Activated effector memory CD4-positive, alpha-beta T cell treated with anti-CD3 and anti-CD28 coated beads, Interleukin-2, amount 50 U/mL, for 16 hours (primary cell): ENCODE measurements at regions not wholly inside any gene's neighbourhood (a gene's known extent, or its start where the extent isn't known, plus 50 kb on each side); places are given as distances from the start of the nearest gene placed in this dataset.

Experiments used
- DNase-seq: peaks from one replicate; pipeline ENCODE4 v3.0.0-alpha.2; 2020

- DNase-seq = no peak
These were observed 213.1 kb upstream of the SYNDIG1 start for GRCh38 chr20:24256307-24256706.

DNA sequence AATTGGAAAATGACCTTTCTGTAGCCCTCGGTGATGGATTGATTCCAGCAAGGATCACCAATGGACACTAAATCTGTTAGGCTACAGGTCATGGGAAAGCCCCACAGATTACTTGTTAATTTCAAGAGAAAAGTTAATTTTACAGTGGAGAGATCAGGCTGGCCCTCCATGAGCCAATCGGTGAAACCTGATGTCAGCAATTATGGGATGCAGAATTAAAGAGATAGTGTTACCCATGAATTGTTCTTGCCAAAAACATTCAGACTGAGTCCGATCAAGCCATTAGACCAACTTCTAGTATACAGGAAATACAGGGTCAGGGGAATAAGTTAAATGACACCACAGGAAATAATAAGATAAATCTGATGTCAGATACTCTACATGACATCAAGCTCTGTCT, 214.9 kb upstream of the SYNDIG1 start:
- DNase-seq = no peak

- DNase-seq = no peak
These were observed 216.1 kb upstream of the SYNDIG1 start for GRCh38 chr20:24253321-24253720.

DNA sequence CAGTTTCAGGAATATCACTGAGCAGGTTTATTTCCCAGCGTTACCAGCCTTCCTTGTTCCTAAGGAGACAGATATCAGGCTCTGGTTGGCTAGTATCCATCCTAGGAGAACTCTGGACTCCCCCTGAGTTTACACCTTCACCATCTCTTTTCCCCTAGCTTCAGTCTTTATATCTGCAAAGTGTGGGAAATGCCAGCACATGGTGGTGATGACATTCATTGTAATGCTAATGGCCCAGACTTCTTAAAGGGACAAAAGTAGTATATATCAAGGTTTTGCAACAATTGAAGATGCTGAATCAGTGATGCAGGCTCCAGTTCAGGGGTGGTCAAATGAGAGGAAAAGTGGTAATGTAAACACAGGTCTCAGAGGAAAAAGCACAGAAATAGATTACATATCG, 224.3 kb upstream of the SYNDIG1 start:
- DNase-seq = no peak

GRCh38 chr20:24242763-24243162, 226.7 kb upstream of the SYNDIG1 start:
- no peak for DNase-seq

GRCh38 chr20:24241466-24241865, 228.0 kb upstream of the SYNDIG1 start:
- no peak for DNase-seq

GRCh38 chr20:24236963-24237362, 232.5 kb upstream of the SYNDIG1 start:
- no peak for DNase-seq

DNA sequence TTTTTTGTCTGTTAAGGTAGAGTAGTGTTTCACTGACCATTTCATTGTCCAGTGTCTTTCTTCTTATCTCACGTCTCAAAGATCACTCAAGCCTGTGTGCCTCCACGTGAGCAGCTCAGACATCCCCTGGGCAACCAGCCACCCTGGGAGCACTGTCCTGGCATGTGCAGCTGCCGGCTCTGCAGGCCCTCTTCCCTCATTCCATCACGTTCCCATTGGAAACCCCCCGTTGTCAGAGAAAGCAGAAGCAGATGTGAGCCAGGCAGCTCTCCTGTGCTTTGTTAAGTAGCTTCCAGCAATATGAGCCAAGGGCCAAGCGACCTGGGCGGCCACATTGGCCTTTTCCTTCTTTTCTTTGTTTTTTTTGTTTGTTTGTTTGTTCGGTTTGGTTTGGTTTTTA, 233.2 kb upstream of the SYNDIG1 start:
- no peak for DNase-seq

DNA sequence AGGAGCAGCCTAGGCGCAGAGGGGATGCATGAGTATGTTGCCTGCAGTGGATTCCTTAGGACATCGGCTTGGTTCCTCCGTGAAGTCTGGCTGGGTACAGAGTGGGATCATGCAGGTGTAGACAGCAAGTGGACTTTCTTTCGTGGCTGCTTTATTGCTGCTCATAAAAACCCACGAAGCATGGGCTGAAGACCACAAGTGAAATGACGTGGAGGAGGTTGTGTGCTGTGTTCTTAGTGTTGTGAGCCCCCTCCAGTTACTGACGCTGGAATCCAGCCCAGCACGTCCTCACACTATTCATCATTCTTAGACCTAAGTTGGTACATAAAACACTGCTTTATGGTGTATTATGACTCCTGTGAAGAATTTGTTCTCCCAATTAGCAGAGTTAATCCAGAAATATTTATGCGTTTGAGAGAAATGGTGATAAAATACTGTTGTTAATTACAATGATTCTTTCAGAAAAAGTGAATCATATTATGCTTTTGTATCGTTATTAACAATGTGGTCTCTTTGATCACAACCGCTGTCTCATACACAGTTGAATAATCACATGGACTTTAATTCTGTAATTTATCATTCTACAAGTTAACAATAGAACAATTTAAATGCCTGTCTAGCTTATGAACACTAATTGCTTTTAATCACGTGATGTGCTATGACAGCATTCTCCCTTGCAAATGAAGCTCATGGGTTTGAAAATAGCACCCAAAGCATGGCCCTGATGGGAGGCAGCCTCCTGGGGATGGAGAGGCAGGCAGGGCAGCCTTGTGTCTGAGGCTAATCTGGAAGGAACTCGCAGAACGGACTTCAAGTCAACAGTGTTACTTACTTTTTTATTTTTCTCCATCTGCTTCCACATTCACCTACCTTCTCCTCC, 233.9 kb upstream of the SYNDIG1 start:
- DNase-seq = no peak

DNA sequence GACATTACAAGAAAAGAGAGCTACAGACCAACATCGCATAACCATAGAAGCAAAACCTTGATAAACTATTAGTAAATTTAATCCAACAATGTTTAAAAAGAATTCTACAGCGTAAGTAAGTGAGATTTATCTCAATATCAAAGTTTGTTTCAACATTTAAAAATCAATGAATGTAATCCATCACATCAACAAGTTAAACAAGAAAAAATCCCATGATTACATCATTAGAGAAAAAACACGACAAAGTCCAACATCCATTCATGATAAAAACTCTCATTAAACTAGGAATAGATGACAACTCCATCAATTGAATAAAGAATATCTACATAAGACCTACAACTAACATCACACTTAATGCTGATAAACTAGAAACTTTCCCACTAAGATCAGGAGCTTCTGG, 239.0 kb upstream of the GGTLC1 start:
- no peak for DNase-seq

DNA sequence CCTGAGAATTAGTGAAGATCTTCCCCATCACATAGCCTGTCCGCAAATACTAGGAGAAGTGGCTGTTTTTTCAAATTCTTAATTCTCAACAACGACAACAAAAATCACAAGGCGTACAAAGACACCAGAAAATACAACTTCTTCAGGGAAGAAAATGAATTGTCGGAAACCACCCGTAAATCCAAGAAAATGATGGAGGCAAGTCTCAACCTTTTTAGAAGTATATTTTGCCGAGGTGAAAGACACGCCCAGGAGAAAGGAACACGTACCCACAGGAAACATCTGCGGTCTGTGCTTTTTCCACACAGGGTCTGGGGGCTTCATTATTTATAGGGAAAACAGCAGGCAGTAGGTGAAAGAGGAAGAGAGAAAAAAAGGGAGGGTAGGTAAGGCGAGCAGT, 223.9 kb upstream of the GGTLC1 start:
- no peak for DNase-seq

- DNase-seq = no peak
These were observed 223.4 kb upstream of the GGTLC1 start for GRCh38 chr20:24211972-24212371.

DNA sequence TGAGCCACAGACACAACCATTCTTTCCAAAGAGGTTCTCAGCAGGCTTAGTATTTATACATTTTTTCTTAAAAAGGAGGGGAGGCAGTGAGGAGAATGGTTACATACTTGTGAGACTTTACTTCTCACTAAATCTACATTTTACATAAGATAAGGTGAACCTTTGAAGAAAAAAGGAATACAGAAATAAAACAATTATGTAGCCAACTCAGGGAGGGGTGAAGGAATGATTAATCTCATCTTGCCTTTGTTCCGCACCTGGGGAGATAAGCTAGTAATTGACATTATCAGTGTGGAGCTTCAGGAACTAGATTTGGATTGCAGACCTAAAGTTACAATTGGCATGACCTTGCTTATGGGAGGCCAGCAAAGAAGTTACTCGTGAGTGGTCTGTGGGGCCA, 221.8 kb upstream of the GGTLC1 start:
- DNase-seq = no peak

DNA sequence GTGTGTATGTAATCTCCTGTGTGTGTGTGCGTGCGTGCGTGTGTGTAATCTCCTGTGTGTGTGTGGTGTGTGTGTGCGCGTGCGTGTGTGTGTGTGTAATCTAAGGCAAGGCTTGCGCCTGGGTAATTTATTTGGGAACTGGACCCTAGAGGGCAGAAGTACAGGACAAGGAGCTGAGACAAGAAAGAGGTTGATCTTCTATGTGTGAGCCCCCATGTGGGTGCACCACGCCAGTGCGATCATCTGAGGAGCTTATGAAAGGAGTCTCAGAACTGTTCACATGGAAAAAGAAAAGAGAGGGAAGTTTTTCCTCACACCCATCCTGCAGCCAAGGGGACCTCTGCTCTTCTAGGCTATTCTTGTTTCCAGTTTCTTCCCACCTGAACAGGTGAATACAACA, 220.1 kb upstream of the GGTLC1 start:
- no peak for DNase-seq

DNA sequence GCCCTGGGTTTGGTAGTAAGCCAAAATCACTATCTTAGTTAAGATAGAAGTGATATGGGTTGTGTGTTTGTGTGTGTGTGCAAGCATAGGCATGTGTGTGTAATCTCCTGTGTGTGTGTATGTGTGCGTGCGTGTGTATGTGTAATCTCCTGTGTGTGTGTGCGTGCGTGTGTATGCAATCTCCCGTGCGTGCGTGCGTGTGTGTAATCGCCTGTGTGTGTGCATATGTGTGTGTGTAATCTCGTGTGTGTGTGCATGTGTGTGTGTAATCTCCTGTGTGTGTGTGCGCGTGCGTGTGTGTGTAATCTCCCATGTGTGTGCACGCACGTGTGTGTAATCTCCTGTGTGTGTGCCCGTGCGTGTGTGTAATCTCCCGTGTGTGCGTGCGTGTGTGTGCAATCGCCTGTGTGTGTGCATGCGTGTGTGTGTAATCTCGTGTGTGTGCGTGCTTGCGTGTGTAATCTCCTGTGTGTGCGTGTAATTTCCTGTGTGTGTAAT, 219.3 kb upstream of the GGTLC1 start:
- no peak for DNase-seq

DNA sequence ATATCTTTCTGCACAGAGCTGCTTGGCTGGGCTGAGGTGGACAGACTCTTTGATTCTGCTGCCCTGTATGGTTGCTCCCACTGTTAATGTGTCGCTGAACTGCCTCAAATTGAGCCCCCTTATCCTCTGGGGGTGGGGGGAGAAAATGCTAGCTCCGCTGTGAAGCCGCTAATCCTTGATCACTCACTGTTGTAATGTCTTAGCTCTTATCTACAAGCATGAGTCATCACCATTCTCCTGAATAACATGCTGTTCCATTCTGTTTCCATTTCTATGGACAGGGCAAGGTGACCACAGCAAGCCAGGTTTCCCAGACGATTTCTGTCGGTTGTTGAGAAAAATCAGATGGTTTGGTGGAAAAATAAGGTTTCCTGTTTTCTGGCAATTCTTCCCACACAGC, 218.4 kb upstream of the GGTLC1 start:
- no peak for DNase-seq

DNA sequence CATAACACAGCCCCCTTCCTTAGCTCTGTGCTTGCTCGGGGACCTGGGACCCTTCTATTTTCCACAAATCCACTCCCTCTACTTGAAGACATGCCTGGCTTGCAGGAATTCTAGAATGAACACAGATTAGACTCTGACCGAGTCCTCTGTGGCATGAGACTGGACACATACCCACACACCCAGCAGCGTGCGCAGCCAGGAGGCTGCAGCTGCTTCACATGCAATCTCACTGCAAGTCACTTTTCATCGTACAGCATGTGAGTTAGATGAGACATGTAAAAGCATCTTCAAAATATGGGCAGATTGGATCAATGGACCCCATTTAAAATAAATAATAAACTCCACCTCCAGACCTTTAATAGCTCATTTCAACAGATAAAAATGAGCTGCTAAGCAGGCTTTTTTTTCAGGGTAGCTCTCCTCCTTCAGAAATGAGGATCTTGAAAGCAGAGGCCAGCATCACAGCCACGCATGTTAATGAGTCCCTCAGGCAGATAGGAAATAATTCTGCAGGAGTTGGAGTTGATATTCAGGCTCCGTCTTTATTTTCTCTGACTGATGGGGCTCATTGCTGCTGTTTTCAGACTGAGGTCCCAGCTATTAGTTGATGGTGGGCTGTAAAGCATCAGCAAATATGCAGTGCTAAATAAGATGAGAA, 215.1 kb upstream of the GGTLC1 start:
- DNase-seq = no peak

GRCh38 chr20:24199501-24199900, 210.9 kb upstream of the GGTLC1 start:
- no peak for DNase-seq

DNA sequence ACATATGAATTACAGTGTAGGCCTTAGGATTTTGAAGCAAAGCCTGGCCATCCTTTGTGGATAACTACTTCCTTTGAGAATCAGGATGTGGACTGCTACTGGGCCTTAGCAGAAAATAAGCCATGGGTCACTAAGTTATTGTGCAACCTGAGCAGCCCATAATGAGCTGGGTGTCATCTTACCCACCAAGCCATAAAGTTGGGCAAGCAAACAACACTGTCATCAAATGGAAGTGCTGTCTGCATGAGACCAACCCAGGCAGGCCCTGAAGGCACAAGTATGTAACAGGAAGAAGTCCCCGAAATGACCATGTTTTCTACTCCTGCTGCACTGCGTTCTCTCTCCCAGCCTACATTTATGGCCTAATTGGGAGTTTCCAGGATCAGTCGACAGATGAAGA, 205.6 kb upstream of the GGTLC1 start:
- no peak for DNase-seq

DNA sequence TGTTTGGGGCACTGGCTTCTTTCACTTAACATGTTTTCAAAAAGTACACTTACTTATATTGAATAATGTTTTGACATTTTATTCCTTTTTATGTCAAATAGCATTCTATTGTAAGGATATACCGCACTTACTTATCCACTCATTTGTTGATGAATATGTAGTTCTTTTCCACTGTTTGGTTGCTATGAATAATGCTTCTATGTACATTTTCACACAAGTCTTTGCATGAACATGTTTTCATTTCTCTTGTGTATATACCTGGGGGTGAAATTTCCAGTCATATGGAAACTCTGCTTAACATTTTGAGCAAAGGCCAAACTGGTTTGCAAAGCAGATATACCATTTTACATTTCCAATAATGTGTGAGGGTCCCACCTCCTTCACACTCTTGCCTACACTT, 202.3 kb upstream of the GGTLC1 start:
- no peak for DNase-seq

GRCh38 chr20:24185791-24186190, 197.2 kb upstream of the GGTLC1 start:
- no peak for DNase-seq

GRCh38 chr20:24181151-24181550, 192.6 kb upstream of the GGTLC1 start:
- DNase-seq = no peak

GRCh38 chr20:24169256-24169655, 180.7 kb upstream of the GGTLC1 start:
- DNase-seq = no peak

- DNase-seq = no peak
These were observed 177.8 kb upstream of the GGTLC1 start for GRCh38 chr20:24166412-24166811.

DNA sequence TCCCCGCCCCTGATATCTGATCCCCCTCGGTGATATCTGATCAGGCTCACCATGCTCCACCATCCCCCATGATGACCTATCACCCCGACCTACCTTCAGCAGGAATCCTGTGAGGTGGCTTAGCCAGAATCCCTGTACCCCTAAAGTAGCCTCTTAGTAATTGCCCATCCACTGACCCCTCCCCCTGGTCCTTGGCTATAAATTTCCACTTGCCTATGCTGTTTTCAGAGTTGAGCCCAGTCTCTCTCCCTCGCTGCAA, 177.5 kb upstream of the GGTLC1 start:
- no peak for DNase-seq
